Breast epithelium (tissue), 4 donors: ENCODE measurements at regions not wholly inside any gene's neighbourhood (a gene's known extent, or its start where the extent isn't known, plus 50 kb on each side); places are given as distances from the start of the nearest gene placed in this dataset.
"Not testable (repeated sequence)": the region's sequence is repeated elsewhere in the genome, so short reads cannot be mapped to it uniquely, and the experiment has no call there.

ENCODE experiments used
- DNase-seq, 2 donors: peaks; one replicate each; pipeline ENCODE4 v3.0.0-alpha.2; 2019; ENCODE audit warnings: low spot score in 2 of 2
- H3K27ac ChIP-seq, 2 donors: fragments of 200-600 bp; sonication (generic) in 1 of 2; one replicate each; pipeline ENCODE4 v1.5.1; 2016 to 2019; ENCODE audit warnings: mild to moderate bottlenecking in 1 of 2
- H3K27me3 ChIP-seq, 2 donors: fragments of 200-600 bp; sonication (generic) in 1 of 2; one replicate each; pipeline versions ENCODE4 v1.5.1 to v1.6.0; 2017 to 2019; ENCODE audit warnings: control low read depth in 1 of 2, mild to moderate bottlenecking in 1 of 2
- H3K36me3 ChIP-seq: fragments of 200-600 bp; one replicate; pipeline ENCODE4 v1.5.1; 2019
- H3K4me1 ChIP-seq, 2 donors: fragments of 200-600 bp; sonication (generic); one replicate each; pipeline ENCODE4 v1.5.1; 2016 to 2019; ENCODE audit warnings: control low read depth in 1 of 2
- H3K4me3 ChIP-seq, 3 donors: fragments of 200-600 bp; sonication (generic); 1 replicate in 2 of 3; 2 replicates in 1 of 3; pipeline ENCODE4 v1.5.1; 2016 to 2019; ENCODE audit warnings: mild to moderate bottlenecking in 3 of 3, moderate library complexity in 2 of 3
- H3K9me3 ChIP-seq, 2 donors: fragments of 200-600 bp; sonication (generic) in 1 of 2; one replicate each; pipeline ENCODE4 v1.5.1; 2016 to 2019; ENCODE audit warnings: control low read depth in 1 of 2
- CTCF ChIP-seq, 3 donors: fragments of 450-650 bp; IDR thresholded peaks; one replicate each; pipeline ENCODE4 v1.5.1; 2016 to 2017; ENCODE audit warnings: antibody characterized with exemption in 3 of 3, mild to moderate bottlenecking in 3 of 3, moderate library complexity in 3 of 3
- POLR2A ChIP-seq: fragments of 450-650 bp; IDR thresholded peaks from one replicate; pipeline ENCODE4 v1.6.1; 2016; ENCODE audit warnings: antibody characterized with exemption, mild to moderate bottlenecking, moderate library complexity
- POLR2AphosphoS5 ChIP-seq, 3 donors: sonication (generic); formaldehyde crosslinking; IDR thresholded peaks; one replicate each; pipeline ENCODE4 v1.6.1; 2017; ENCODE audit warnings: antibody characterized with exemption in 3 of 3
- intact Hi-C: fragments of 100-400 bp; cut with DNase I; formaldehyde crosslinking; loops from one replicate; pipeline ENCODE4 v1.15.1; 2023; ENCODE audit warnings: low total_unique reads

GRCh38 chr5:44048276-44048984, 340.8 kb downstream of the FGF10 start:
- Histone ChIP-seq H3K36me3 (no peaks in the 10 kb centered on the region), H3K4me1 (no peaks in the 10 kb centered on the region), H3K9me3 (peaks cover 0 to 8% of the 10 kb centered on the region in 2 donors), H3K27me3 (no peaks in the 10 kb centered on the region), H3K27ac (peak overlapping the region in 1 of 2 donors; percentile 34), H3K4me3 (no peak overlapping the region)
- no peak for DNase-seq
- intact Hi-C loops, result no loop called here
- TF ChIP-seq POLR2AphosphoS5 (IDR thresholded peaks at IDR 0.05), result peak in 1 of 3 donors; percentile 47
- TF ChIP-seq POLR2A, result no peak

GRCh38 chr5:44046619-44047364, 342.4 kb downstream of the FGF10 start:
- intact Hi-C loops, result no loop called here
- no peaks in the 10 kb centered on the region for H3K27me3 ChIP-seq
- H3K36me3 ChIP-seq, result no peaks in the 10 kb centered on the region
- no peak for DNase-seq
- H3K4me3 ChIP-seq, result no peak overlapping the region
- TF ChIP-seq CTCF (IDR thresholded peaks at IDR 0.05) (no peak), POLR2AphosphoS5 (IDR thresholded peaks at IDR 0.05) (peak in 1 of 3 donors; percentile 13)
- H3K27ac ChIP-seq, result peak overlapping the region in 1 of 2 donors; percentile 52
- H3K4me1 ChIP-seq, result no peaks in the 10 kb centered on the region
- H3K9me3 ChIP-seq, result peaks cover 0 to 8% of the 10 kb centered on the region in 2 donors

DNA sequence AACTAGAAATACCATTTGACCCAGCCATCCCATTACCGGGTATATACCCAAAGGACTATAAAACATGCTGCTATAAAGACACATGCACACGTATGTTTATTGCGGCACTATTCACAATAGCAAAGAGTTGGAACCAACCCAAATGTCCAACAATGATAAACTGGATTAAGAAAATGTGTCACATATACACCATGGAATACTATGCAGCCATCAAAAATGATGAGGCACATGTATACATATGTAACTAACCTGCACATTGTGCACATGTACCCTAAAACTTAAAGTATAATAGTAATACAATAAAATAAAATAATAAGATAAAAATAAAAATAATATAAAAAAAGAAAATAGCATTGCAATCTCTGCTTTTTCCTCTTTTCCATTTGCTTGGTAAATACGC, 344.7 kb downstream of the FGF10 start:
- H3K27ac ChIP-seq, intact Hi-C loops, H3K36me3 ChIP-seq, H3K4me1 ChIP-seq, H3K4me3 ChIP-seq, DNase-seq, H3K27me3 ChIP-seq: not testable (repeated sequence)
- peaks cover 0 to 15% of the 10 kb centered on the region in 2 donors for H3K9me3 ChIP-seq

DNA sequence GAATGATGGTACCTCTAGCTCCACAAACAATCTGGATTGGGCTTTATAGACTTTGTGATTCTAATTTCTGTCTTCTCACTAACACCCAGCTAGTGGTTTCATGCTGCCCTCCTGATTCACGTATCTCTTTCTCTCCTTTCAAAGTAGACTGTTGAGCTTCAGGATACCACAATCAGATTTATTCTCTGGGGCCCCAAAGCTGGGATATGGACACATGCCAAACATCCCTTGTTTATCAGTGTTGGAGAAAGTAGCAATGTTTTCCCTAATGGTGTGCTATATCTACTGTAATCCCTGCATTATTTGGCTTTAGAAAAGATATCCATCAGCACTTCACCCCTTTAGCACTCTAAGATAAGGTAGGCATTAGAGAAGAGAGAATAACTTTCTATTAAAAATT, 361.0 kb downstream of the FGF10 start:
- intact Hi-C loops, result no loop called here
- Histone ChIP-seq H3K27me3 (no peaks in the 10 kb centered on the region), H3K27ac (no peak overlapping the region), H3K36me3 (no peaks in the 10 kb centered on the region), H3K4me1 (no peaks in the 10 kb centered on the region), H3K4me3 (no peak overlapping the region), H3K9me3 (no peaks in the 10 kb centered on the region)
- TF ChIP-seq POLR2AphosphoS5 (IDR thresholded peaks at IDR 0.05), result no peak
- DNase-seq, result no peak

DNA sequence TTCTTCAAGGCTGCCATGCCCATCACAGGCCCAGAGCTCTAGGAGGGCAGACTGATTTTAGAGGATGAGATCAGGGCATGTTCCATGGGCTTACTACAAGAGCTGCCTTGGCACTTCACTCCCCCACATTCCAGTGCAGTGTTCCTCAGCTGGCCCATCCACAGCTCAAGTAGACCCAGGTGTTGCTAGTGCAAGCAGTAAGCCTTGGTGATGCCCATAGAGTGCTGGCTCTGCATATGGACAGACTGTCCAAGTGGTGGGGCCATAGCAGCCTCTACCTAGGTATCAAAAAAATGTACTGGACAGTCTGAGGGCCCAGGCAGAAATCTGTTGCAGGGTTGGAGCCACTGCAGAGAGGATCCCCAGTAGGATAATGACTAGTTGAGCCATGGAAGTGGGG, 366.6 kb downstream of the FGF10 start:
- H3K4me1 ChIP-seq, result no peaks in the 10 kb centered on the region
- no peak overlapping the region for H3K27ac ChIP-seq
- no peaks in the 10 kb centered on the region for H3K9me3 ChIP-seq
- no peaks in the 10 kb centered on the region for H3K36me3 ChIP-seq
- intact Hi-C loops, result no loop called here
- DNase-seq, result no peak
- no peak overlapping the region for H3K4me3 ChIP-seq
- H3K27me3 ChIP-seq, result no peaks in the 10 kb centered on the region
- TF ChIP-seq POLR2A, result no peak
- TF ChIP-seq CTCF (IDR thresholded peaks at IDR 0.05), result no peak
- no peak for TF ChIP-seq POLR2AphosphoS5 (IDR thresholded peaks at IDR 0.05)

- Histone ChIP-seq H3K27me3 (no peaks in the 10 kb centered on the region), H3K4me3 (no peak overlapping the region), H3K4me1 (no peaks in the 10 kb centered on the region), H3K9me3 (peaks cover 7% of the 10 kb centered on the region in 2 donors), H3K36me3 (no peaks in the 10 kb centered on the region), H3K27ac (no peak overlapping the region)
- TF ChIP-seq POLR2AphosphoS5 (IDR thresholded peaks at IDR 0.05) (no peak), CTCF (IDR thresholded peaks at IDR 0.05) (no peak), POLR2A (no peak)
- DNase-seq, result no peak
- intact Hi-C loops, result no loop called here
These were observed 377.7 kb downstream of the FGF10 start for GRCh38 chr5:44011518-44011917.
